CD4-positive, alpha-beta T cell (primary cell): ENCODE measurements at regions not wholly inside any gene's neighbourhood (a gene's known extent, or its start where the extent isn't known, plus 50 kb on each side); places are given as distances from the start of the nearest gene placed in this dataset.

Experiments
- ATAC-seq: fragments of 200-7000 bp; cut with Tn5 transposase; one replicate; pipeline ENCODE4 v1.10.0; 2022; ENCODE audit warnings: mild to moderate bottlenecking; ENCODE audit not compliant: poor library complexity
- CTCF ChIA-PET: fragments of 350-600 bp; sonication (Branson Sonifier 250); formaldehyde crosslinking; loops from one replicate; lab custom pipeline; 2021; ENCODE audit warnings: antibody characterized with exemption, inconsistent platforms; lab: Charles Lee
- POLR2A ChIA-PET: fragments of 350-600 bp; sonication (Branson Sonifier 250); formaldehyde crosslinking; loops from one replicate; lab custom pipeline; 2021; ENCODE audit warnings: antibody characterized with exemption, inconsistent platforms; lab: Charles Lee
- DNase-seq, 14 experiments: peaks; one replicate each; pipeline ENCODE4 v3.0.0-alpha.2; 2013 to 2020; ENCODE audit warnings: mixed read lengths in 2 of 14
- H3K27ac ChIP-seq, 2 donors: one replicate each; pipeline versions ENCODE4 v1.5.1 to v1.7.0; 2013; ENCODE audit warnings: low read length in 2 of 2, low read depth in 1 of 2, mild to moderate bottlenecking in 1 of 2
- H3K27me3 ChIP-seq, 2 experiments: 1 replicate in 1 of 2; 2 replicates in 1 of 2; pipeline versions ENCODE4 v1.6.1 to v1.7.0; 2013; ENCODE audit warnings: low read length in 2 of 2, control low read depth in 1 of 2, mild to moderate bottlenecking in 1 of 2, moderate library complexity in 1 of 2; ENCODE audit not compliant: insufficient read depth in 2 of 2, control insufficient read depth in 1 of 2
- H3K36me3 ChIP-seq: one replicate; pipeline ENCODE4 v1.6.1; 2013; ENCODE audit warnings: low read length, control low read depth; ENCODE audit not compliant: insufficient read depth
- H3K4me1 ChIP-seq: one replicate; pipeline ENCODE4 v1.6.1; 2013; ENCODE audit warnings: low read length, control low read depth; ENCODE audit not compliant: insufficient read depth
- H3K4me3 ChIP-seq: one replicate; pipeline ENCODE4 v1.5.1; 2013; ENCODE audit warnings: mild to moderate bottlenecking, low read length, moderate library complexity
- H3K9me3 ChIP-seq, 2 experiments: 1 replicate in 1 of 2; 2 replicates in 1 of 2; pipeline versions ENCODE4 v1.6.1 to v1.7.0; 2013; ENCODE audit warnings: low read length in 2 of 2, mild to moderate bottlenecking in 2 of 2, control low read depth in 1 of 2, moderate library complexity in 1 of 2; ENCODE audit not compliant: control insufficient read depth in 1 of 2, insufficient read depth in 1 of 2
- H3K27ac Mint-ChIP-seq: one replicate; pipeline ENCODE4 v1.8.0; 2020; ENCODE audit warnings: mixed read lengths
- H3K27me3 Mint-ChIP-seq: one replicate; pipeline ENCODE4 v1.8.0; 2021; ENCODE audit warnings: mixed read lengths
- H3K36me3 Mint-ChIP-seq: one replicate; pipeline ENCODE4 v1.8.0; 2021; ENCODE audit warnings: low read depth, mixed read lengths
- H3K4me1 Mint-ChIP-seq: one replicate; pipeline ENCODE4 v1.8.0; 2021; ENCODE audit warnings: low read depth, mixed read lengths
- H3K4me3 Mint-ChIP-seq: one replicate; pipeline ENCODE4 v1.8.0; 2020; ENCODE audit warnings: mild to moderate bottlenecking, mixed read lengths
- H3K9me3 Mint-ChIP-seq: one replicate; pipeline ENCODE4 v1.8.0; 2020; ENCODE audit warnings: mixed read lengths
- CTCF ChIP-seq: fragments of 200-600 bp; IDR thresholded peaks from one replicate; pipeline ENCODE4 v1.8.0; 2022; ENCODE audit warnings: antibody characterized with exemption, mild to moderate bottlenecking
- intact Hi-C, 2 experiments: fragments of 100-400 bp; cut with DNase I in 1 of 2; cut with micrococcal nuclease in 1 of 2; formaldehyde crosslinking; loops; one replicate each; pipeline versions ENCODE4 v1.15.1 to v1.9.0; 2023 to 2025; cut with DNase I, micrococcal nuclease

DNA sequence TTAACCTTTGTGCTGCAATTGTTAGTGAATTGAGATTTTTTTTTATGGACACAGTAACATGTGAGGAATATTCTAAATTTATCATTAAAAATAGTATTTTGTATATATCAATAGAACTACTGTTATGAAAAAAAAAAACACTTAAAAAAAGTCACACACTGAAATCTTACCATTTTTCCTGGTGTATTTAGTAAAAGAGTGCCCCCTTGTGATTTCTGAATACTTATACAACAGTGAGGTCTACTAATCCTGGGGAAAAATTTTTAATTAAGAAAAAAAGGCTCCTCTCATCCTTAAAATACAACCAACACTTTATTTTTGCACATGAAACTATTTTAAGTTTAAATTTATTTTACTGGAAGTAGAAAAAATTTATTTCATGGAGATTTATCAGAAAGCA, 56.4 kb upstream of the SPOCK3 start:
- DNase-seq = no peak
- Histone ChIP-seq H3K27me3 (no peaks in the 10 kb centered on the region), H3K9me3 (peaks cover 0 to 3% of the 10 kb centered on the region in 2 experiments), H3K4me3 (no peak overlapping the region), H3K27ac (no peak overlapping the region), H3K36me3 (no peaks in the 10 kb centered on the region), H3K4me1 (no peaks in the 10 kb centered on the region)
- no peak overlapping the region for H3K4me3 Mint-ChIP-seq
- POLR2A ChIA-PET = no interaction called here
- ATAC-seq = no peak
- H3K4me1 Mint-ChIP-seq = no peaks in the 10 kb centered on the region
- H3K36me3 Mint-ChIP-seq = no peaks in the 10 kb centered on the region
- no peak overlapping the region for H3K27ac Mint-ChIP-seq
- H3K27me3 Mint-ChIP-seq = no peaks in the 10 kb centered on the region
- CTCF ChIA-PET = no interaction called here
- H3K9me3 Mint-ChIP-seq = peaks cover 17% of the 10 kb centered on the region
- intact Hi-C loops = no loop called here
- no peak for TF ChIP-seq CTCF

- H3K4me3 Mint-ChIP-seq = no peak overlapping the region
- Histone ChIP-seq H3K4me3 (no peak overlapping the region), H3K9me3 (peaks cover 0 to 4% of the 10 kb centered on the region in 2 experiments), H3K27me3 (no peaks in the 10 kb centered on the region), H3K36me3 (no peaks in the 10 kb centered on the region), H3K27ac (no peak overlapping the region), H3K4me1 (no peaks in the 10 kb centered on the region)
- CTCF ChIA-PET = no interaction called here
- DNase-seq (no peak), ATAC-seq (no peak)
- H3K9me3 Mint-ChIP-seq = peaks cover 10% of the 10 kb centered on the region
- intact Hi-C loops = no loop called here
- POLR2A ChIA-PET = no interaction called here
- H3K36me3 Mint-ChIP-seq = no peaks in the 10 kb centered on the region
- H3K4me1 Mint-ChIP-seq = no peaks in the 10 kb centered on the region
- no peak for TF ChIP-seq CTCF
- H3K27ac Mint-ChIP-seq = no peak overlapping the region
- no peaks in the 10 kb centered on the region for H3K27me3 Mint-ChIP-seq
Observed at GRCh38 chr4:167308876-167309275, 74.6 kb upstream of the SPOCK3 start.

GRCh38 chr4:167321299-167321698, 87.0 kb upstream of the SPOCK3 start:
- ChIA-PET POLR2A (no interaction called here), CTCF (no interaction called here)
- DNase-seq (no peak), ATAC-seq (no peak)
- Mint-ChIP-seq H3K36me3 (no peaks in the 10 kb centered on the region), H3K27ac (no peak overlapping the region), H3K27me3 (no peaks in the 10 kb centered on the region), H3K4me1 (no peaks in the 10 kb centered on the region), H3K9me3 (peaks cover 6% of the 10 kb centered on the region), H3K4me3 (no peak overlapping the region)
- no peak overlapping the region for H3K4me3 ChIP-seq
- no peak overlapping the region for H3K27ac ChIP-seq
- H3K27me3 ChIP-seq = no peaks in the 10 kb centered on the region
- intact Hi-C loops = no loop called here
- TF ChIP-seq CTCF = no peak
- no peaks in the 10 kb centered on the region for H3K36me3 ChIP-seq
- peaks cover 0 to 4% of the 10 kb centered on the region in 2 experiments for H3K9me3 ChIP-seq
- H3K4me1 ChIP-seq = no peaks in the 10 kb centered on the region
